ENCODE measurements at regions not wholly inside any gene's neighbourhood (a gene's known extent, or its start where the extent isn't known, plus 50 kb on each side); places are given as distances from the start of the nearest gene placed in this dataset.
A peak's percentile ranks its signal among the peaks of the same experiment; 100 is the strongest.

- in situ Hi-C loops (cut with MboI; ENCODE audit: low pct_unique_long_range_greater_than_20kb, low sequenced_read_pairs): no loop called here
- peak; percentile 39 for DNase-seq
Observed at GRCh38 chr20:53693262-53693871, 99.7 kb upstream of the ZNF217 start.

- peak; percentile 52 for DNase-seq
- in situ Hi-C loops (cut with MboI; ENCODE audit: low pct_unique_long_range_greater_than_20kb, low sequenced_read_pairs): no loop called here
Observed at GRCh38 chr20:53692465-53693067, 98.9 kb upstream of the ZNF217 start.

- DNase-seq: no peak
- in situ Hi-C loops (cut with MboI; ENCODE audit: low pct_unique_long_range_greater_than_20kb, low sequenced_read_pairs): no loop called here
Observed at GRCh38 chr20:53691811-53692192, 98.2 kb upstream of the ZNF217 start.

GRCh38 chr20:53691060-53691810 lies 97.6 kb upstream of the ZNF217 start:
- in situ Hi-C loops (cut with MboI; ENCODE audit: low pct_unique_long_range_greater_than_20kb, low sequenced_read_pairs): no loop called here

GRCh38 chr20:53688085-53688484 lies 94.4 kb upstream of the ZNF217 start:
- in situ Hi-C loops (cut with MboI; ENCODE audit: low pct_unique_long_range_greater_than_20kb, low sequenced_read_pairs): no loop called here
- DNase-seq: no peak

More at GRCh38 chr20:53691060-53691810, 97.6 kb upstream of the ZNF217 start:
- DNase-seq: no peak

- in situ Hi-C loops (cut with MboI; ENCODE audit: low pct_unique_long_range_greater_than_20kb, low sequenced_read_pairs): no loop called here
- no peak for DNase-seq
Observed at GRCh38 chr20:53685070-53685595, 91.5 kb upstream of the ZNF217 start.

- in situ Hi-C loops (cut with MboI; ENCODE audit: low pct_unique_long_range_greater_than_20kb, low sequenced_read_pairs): no loop called here
- no peak for DNase-seq
Observed at GRCh38 chr20:53683506-53683905, 89.9 kb upstream of the ZNF217 start.

GRCh38 chr20:53681352-53682212 lies 87.9 kb upstream of the ZNF217 start:
- in situ Hi-C loops (cut with MboI; ENCODE audit: low pct_unique_long_range_greater_than_20kb, low sequenced_read_pairs): no loop called here
- DNase-seq: no peak

- in situ Hi-C loops (cut with MboI; ENCODE audit: low pct_unique_long_range_greater_than_20kb, low sequenced_read_pairs): no loop called here
- DNase-seq: no peak
Observed at GRCh38 chr20:53679597-53680309, 86.1 kb upstream of the ZNF217 start.

GRCh38 chr20:53678990-53679596 lies 85.5 kb upstream of the ZNF217 start:
- DNase-seq: no peak
- in situ Hi-C loops (cut with MboI; ENCODE audit: low pct_unique_long_range_greater_than_20kb, low sequenced_read_pairs): no loop called here

GRCh38 chr20:53678315-53678989 lies 84.8 kb upstream of the ZNF217 start:
- DNase-seq: no peak
- in situ Hi-C loops (cut with MboI; ENCODE audit: low pct_unique_long_range_greater_than_20kb, low sequenced_read_pairs): no loop called here

GRCh38 chr20:53677447-53678314 lies 84.0 kb upstream of the ZNF217 start:
- peak; percentile 94 for DNase-seq
- in situ Hi-C loops (cut with MboI; ENCODE audit: low pct_unique_long_range_greater_than_20kb, low sequenced_read_pairs): no loop called here

GRCh38 chr20:53676987-53677386 lies 83.3 kb upstream of the ZNF217 start:
- in situ Hi-C loops (cut with MboI; ENCODE audit: low pct_unique_long_range_greater_than_20kb, low sequenced_read_pairs): no loop called here
- no peak for DNase-seq

- in situ Hi-C loops (cut with MboI; ENCODE audit: low pct_unique_long_range_greater_than_20kb, low sequenced_read_pairs): no loop called here
- no peak for DNase-seq
Observed at GRCh38 chr20:53676519-53676822, 82.8 kb upstream of the ZNF217 start.

- no peak for DNase-seq
- in situ Hi-C loops (cut with MboI; ENCODE audit: low pct_unique_long_range_greater_than_20kb, low sequenced_read_pairs): no loop called here
Observed at GRCh38 chr20:53672484-53673129, 79.0 kb upstream of the ZNF217 start.

GRCh38 chr20:53671370-53671769 lies 77.7 kb upstream of the ZNF217 start:
- DNase-seq: no peak
- in situ Hi-C loops (cut with MboI; ENCODE audit: low pct_unique_long_range_greater_than_20kb, low sequenced_read_pairs): no loop called here
